ENCODE measurements at regions not wholly inside any gene's neighbourhood (a gene's known extent, or its start where the extent isn't known, plus 50 kb on each side); places are given as distances from the start of the nearest gene placed in this dataset.

DNA sequence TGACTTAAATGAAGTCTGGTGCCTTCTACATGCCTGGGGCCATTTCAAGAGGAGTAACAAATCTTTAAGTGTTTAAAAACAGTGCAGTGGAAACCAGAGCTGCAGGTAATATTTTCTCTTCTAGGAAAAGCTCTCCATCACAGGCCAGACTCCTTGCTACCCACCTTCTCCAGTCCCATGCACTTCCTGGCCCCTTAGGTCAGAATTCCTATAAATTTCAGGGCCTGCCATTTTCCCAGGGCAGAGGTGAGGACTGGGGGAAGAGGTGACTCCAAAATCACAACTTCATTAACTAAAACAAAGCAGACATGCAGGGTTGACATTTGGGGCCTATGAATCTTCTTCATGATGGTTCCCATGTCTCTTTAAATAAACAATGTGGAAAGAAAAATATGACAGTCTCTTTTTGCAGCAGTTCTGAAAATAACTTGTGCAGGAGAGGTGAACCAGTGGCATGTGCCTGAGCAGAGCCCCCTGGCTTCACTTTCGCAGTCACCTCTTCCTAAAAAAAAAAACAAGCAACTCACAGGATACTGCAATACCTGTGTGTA, 63.7 kb upstream of the TANC1 start:
- DNase-seq (ENCODE audit: insufficient read length, low spot score) (no peak), FAIRE-seq (no peak)

DNA sequence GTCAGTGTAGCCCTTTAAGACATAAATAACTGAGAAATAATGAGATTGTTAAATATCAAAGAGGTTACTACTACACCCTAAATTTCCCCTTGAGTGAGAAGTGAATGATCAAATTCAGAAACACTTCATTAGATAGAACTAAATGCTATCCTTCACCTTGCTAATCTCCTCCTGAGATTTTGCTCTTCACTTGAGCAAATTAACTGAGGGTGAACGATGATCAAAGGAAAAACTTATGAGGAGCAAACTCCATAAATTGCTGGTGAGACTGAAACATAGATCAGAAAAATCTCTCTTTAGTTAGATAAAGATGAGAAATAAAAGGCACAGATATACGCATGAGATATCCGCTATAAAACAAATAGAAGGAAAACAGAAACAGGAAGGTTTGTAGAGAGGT, 63.1 kb upstream of the TANC1 start:
- FAIRE-seq = no peak
- no peak for DNase-seq (ENCODE audit: insufficient read length, low spot score)

DNA sequence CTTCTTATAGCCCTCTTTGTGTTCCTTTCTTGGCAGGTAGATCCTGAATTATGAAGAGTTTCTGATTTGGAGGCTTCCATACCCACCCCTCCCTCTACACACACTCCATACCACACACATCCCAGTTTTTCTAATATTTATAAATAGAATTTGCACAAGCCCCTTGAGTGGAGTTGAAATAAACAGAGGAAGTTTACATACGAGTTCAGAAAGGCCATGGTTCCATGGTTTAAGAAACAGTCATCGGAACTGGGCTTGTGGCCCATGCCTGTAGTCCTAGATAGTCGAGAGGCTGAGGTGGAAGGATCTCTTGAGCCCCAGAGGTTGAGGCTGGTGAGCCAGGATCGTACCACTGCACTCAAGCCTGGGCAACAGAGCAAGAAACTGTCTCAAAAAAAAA, 62.7 kb upstream of the TANC1 start:
- FAIRE-seq (no peak), DNase-seq (ENCODE audit: insufficient read length, low spot score) (no peak)

DNA sequence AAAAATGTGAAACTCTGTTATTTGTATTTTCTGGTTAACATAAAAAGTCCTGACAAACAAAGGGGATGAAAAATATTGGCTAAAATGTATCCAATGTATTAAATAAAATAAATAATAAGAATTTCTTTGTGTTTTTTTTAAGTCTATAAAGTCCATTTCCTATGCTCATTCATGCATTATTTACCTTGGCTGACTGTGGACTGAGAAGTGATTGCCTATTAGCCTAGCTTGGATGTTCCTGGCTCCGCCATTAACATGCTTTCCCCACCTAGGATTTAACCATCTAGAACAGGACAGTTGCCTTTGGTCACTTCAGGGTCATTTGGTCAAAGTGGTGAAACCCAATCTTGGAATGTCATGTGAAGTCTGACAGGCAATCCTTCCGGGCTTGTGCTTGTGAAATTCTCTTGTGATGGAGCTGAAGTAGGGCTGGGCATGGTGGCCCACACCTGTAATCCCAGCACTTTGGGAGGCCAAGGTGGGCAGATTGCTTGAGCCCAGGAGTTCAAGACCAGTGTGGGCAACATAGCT, 60.4 kb upstream of the TANC1 start:
- FAIRE-seq = no peak

DNA sequence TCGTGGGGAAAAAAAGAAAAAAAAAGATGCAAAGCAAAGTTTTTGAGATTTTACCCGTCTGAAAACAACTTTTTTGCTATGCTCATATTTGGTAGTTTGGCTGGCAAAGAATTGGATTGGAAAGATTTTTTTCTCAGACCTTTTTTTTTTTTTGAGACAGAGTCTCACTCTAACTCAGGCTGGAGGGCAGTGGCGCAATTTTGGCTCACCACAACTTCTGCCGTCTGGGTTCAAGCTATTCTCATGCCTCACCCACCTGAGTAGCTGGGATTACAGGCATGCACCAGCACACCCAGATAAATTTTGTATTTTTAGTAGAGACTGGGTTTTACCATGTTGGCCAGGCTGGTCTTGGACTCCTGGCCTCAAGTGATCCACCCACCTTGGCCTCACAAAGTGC, 56.3 kb upstream of the TANC1 start:
- no peak for FAIRE-seq
- DNase-seq (ENCODE audit: insufficient read length, low spot score) = no peak

More for the DNA sequence above, 60.4 kb upstream of the TANC1 start:
- no peak for DNase-seq (ENCODE audit: insufficient read length, low spot score)

DNA sequence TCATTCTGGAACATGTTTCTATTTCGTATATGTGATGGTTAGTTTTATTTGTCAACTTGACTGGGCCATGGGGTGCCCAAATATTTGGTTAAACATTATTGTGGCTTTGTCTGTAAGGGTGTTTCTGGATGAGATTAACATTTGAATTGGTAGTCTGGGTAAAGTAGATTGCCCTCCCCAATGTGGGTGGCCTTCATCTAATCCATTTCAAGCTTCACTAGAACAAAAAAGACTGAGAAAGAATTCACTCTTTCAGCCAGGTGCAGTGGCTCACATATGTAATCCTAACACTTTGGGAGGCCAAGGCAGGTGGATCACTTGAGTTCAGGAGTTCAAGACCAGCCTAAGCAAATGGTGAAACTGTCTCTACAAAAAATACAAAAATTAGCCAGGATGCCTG, 55.7 kb upstream of the TANC1 start:
- DNase-seq (ENCODE audit: insufficient read length, low spot score) (no peak), FAIRE-seq (no peak)

DNA sequence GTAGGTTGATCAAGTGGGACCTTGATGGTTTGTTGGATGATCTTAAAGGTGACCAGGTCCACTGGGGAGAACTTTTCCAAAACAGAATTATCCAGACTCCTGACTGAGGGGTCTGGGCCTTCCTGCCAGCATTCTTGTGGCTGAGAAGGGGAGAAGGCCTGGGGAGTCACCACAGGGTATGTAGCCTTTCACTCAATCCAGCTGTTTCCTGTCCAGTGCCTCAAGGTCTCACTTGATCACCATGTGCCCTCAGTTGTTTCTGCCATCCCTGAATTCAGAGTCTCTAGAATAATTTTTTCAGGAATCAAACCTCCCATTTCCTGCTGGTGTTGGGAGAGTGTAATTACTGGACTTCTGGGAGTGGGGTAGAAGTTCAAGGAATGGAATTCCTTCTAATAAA, 54.4 kb upstream of the TANC1 start:
- FAIRE-seq (no peak), DNase-seq (ENCODE audit: insufficient read length, low spot score) (no peak)

DNA sequence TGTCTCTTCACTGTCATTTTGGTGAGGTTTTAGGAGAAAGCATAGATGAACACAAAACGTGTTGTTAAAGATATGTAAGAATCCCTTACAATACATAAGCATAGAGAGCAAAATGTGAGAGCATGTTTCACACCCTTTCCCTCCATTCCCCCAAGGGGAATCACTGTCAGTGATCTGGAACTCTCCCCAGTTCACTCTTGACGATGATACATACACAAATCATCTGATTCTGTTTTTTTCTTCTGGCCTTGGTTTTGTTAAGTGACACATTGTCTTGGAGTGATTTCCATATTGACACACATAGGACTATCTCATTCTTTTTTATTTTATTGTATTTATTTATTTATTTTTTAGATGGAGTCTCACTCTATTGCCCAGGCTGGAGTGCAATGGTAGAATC, 53.7 kb upstream of the TANC1 start:
- DNase-seq (ENCODE audit: insufficient read length, low spot score) = no peak
- FAIRE-seq = no peak

DNA sequence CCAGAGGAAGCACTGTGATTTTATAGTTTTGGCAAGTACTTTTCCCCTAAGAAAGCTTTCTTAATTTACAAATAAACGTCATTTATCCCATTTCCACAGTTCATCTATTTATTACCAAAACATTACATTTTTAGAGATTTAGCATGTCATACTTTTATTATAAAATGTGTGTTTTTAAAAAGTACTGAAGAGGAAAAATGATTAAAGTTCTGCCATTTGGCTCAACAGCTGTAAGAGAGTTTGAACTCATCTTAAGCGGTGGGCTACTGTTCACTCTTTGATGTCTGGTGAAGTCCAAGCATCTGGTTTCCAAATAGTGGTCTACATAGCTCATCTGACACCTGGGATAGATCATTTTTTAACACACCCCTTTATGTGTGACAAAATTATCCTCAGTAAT, 51.3 kb upstream of the TANC1 start:
- FAIRE-seq (no peak), DNase-seq (ENCODE audit: insufficient read length, low spot score) (no peak)

DNA sequence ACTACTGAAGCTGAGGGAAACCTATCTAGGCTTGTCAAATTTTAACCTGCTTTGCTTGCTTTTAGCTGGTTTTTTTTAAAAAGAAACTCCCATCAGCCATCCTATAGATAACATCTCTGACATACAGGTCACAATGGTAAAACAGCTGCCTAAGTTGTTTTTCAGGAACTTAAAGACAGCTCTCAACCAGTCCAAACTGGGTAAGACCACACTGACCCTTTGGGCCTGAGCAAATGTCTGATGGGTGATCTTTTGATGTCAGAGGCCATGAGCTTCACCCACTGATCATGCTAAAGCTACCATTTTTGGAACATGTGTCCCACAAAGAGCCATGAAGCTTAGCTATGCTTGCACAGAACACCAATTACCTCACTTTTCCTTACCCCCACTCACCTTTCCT, 50.0 kb upstream of the TANC1 start:
- FAIRE-seq (no peak), DNase-seq (ENCODE audit: insufficient read length, low spot score) (no peak)
